ENCODE measurements at regions not wholly inside any gene's neighbourhood (a gene's known extent, or its start where the extent isn't known, plus 50 kb on each side); places are given as distances from the start of the nearest gene placed in this dataset.

GRCh38 chr10:10515479-10516204 lies 502.0 kb upstream of the CELF2 start:
- TF ChIP-seq POLR2A (IDR thresholded peaks at IDR 0.05; ENCODE audit: low read length) (no peak), GATA1 (IDR thresholded peaks at IDR 0.05; ENCODE audit: low read depth, low read length) (no peak)
